ENCODE measurements at regions not wholly inside any gene's neighbourhood (a gene's known extent, or its start where the extent isn't known, plus 50 kb on each side); places are given as distances from the start of the nearest gene placed in this dataset.

DNA sequence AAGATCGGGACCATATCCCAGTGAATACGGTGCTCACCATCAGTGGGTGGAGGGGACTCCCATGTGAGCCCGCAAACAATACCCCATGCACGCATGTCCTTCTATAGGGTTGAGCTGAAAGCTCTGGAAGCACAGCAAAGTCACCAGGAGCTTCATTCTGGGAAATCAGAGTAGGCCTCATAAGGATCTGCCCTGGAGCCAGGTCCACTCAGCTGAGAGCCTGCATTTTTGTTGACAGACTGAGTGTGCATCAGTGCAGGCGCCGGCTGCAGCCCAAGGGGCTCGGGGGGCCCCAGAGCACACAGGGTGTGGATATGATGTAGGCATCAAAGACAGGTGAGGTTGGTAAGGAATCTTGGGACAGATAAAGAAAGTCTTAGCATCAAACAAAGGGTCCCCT lies 79.8 kb upstream of the CD93 start:
- H3K4me1 Mint-ChIP-seq (ENCODE audit: low read depth): no peaks in the 10 kb centered on the region

DNA sequence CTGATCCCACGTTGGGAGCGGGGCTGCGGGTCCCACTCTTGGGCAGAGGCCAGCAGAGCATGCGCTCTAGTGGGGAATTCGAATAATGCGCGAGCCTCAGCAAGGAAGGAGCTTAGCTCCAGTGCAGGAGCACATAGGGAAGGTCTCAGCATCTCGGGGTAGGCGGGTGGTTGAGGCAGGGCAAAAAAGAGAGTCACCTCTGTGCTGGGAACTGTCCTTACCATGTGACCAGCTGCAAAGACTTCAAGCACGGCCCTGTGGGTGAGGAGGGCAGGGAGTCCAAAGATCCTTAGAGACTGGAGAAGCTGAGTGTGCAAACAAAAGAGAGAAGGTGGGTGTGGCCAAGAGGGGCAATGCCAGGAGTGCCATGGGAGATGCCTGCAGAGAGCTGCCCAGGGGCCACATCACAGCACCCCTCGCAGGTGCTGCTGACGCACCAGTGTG lies 79.2 kb upstream of the CD93 start:
- no peaks in the 10 kb centered on the region for H3K27me3 Mint-ChIP-seq (ENCODE audit: low read depth)
- H3K27ac Mint-ChIP-seq (ENCODE audit: unreplicated experiment): no peak overlapping the region
- no peak for DNase-seq (ENCODE audit: low spot score)
- H3K4me3 Mint-ChIP-seq (ENCODE audit: unreplicated experiment): no peak overlapping the region
- TF ChIP-seq, protein P1, sequence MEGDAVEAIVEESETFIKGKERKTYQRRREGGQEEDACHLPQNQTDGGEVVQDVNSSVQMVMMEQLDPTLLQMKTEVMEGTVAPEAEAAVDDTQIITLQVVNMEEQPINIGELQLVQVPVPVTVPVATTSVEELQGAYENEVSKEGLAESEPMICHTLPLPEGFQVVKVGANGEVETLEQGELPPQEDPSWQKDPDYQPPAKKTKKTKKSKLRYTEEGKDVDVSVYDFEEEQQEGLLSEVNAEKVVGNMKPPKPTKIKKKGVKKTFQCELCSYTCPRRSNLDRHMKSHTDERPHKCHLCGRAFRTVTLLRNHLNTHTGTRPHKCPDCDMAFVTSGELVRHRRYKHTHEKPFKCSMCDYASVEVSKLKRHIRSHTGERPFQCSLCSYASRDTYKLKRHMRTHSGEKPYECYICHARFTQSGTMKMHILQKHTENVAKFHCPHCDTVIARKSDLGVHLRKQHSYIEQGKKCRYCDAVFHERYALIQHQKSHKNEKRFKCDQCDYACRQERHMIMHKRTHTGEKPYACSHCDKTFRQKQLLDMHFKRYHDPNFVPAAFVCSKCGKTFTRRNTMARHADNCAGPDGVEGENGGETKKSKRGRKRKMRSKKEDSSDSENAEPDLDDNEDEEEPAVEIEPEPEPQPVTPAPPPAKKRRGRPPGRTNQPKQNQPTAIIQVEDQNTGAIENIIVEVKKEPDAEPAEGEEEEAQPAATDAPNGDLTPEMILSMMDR (IDR thresholded peaks at IDR 0.05): peak; percentile 40
- H3K9me3 Mint-ChIP-seq (ENCODE audit: low read depth): no peaks in the 10 kb centered on the region
- peaks cover 3% of the 10 kb centered on the region for H3K4me1 Mint-ChIP-seq (ENCODE audit: low read depth)
- H3K36me3 Mint-ChIP-seq (ENCODE audit: low read depth): no peaks in the 10 kb centered on the region

More for the DNA sequence above, 79.8 kb upstream of the CD93 start:
- no peaks in the 10 kb centered on the region for H3K9me3 Mint-ChIP-seq (ENCODE audit: low read depth)
- no peak for DNase-seq (ENCODE audit: low spot score)
- H3K36me3 Mint-ChIP-seq (ENCODE audit: low read depth): no peaks in the 10 kb centered on the region
- H3K4me3 Mint-ChIP-seq (ENCODE audit: unreplicated experiment): no peak overlapping the region
- TF ChIP-seq, protein P1 (IDR thresholded peaks at IDR 0.05): no peak
- no peaks in the 10 kb centered on the region for H3K27me3 Mint-ChIP-seq (ENCODE audit: low read depth)
- H3K27ac Mint-ChIP-seq (ENCODE audit: unreplicated experiment): no peak overlapping the region

DNA sequence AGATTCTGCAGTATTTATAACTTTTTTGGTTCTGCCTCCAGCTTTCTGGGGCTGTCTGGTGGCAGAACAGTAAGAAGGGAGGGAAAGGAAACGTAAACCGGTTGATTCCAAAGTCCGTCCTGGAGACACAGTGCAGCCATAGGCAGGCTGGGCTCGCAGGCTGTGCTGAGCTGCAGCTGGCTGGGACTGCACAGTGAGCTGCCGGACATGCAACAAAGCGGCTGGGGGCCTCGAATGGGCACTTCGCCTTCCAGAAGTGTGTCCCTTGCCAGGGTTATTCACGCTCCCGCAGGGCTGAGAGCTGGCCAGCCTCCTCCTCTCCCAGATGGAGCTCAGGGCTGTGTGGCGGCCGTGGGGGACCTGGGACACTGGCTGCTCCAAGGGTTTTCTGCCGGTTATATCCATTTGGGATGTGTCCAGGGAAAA lies 78.1 kb upstream of the CD93 start:
- TF ChIP-seq, protein P1 (IDR thresholded peaks at IDR 0.05): no peak
- Mint-ChIP-seq H3K4me3 (ENCODE audit: unreplicated experiment) (no peak overlapping the region), H3K27me3 (ENCODE audit: low read depth) (no peaks in the 10 kb centered on the region), H3K27ac (ENCODE audit: unreplicated experiment) (no peak overlapping the region), H3K9me3 (ENCODE audit: low read depth) (no peaks in the 10 kb centered on the region), H3K4me1 (ENCODE audit: low read depth) (peaks cover 8% of the 10 kb centered on the region), H3K36me3 (ENCODE audit: low read depth) (no peaks in the 10 kb centered on the region)
- no peak for DNase-seq (ENCODE audit: low spot score)

DNA sequence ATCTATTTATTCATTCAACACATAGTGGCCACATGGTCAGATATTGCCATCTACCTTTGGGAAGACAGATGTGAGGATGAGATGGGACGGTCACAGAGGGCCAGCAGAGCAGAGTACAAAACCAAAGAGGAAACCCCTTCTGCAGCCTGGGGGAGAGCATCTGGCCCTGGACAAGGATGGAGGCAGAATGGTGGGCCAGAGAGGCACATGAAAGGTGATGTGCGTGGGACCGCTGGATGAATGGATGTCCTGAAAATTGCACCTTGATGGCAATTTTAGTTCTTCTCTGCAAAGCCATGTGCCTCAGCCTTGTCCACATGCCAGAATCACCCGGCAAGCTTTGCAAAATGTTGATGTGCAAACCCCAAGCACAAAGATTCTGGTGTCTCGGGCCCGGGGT lies 77.4 kb upstream of the CD93 start:
- no peak for DNase-seq (ENCODE audit: low spot score)
- H3K27me3 Mint-ChIP-seq (ENCODE audit: low read depth): no peaks in the 10 kb centered on the region

DNA sequence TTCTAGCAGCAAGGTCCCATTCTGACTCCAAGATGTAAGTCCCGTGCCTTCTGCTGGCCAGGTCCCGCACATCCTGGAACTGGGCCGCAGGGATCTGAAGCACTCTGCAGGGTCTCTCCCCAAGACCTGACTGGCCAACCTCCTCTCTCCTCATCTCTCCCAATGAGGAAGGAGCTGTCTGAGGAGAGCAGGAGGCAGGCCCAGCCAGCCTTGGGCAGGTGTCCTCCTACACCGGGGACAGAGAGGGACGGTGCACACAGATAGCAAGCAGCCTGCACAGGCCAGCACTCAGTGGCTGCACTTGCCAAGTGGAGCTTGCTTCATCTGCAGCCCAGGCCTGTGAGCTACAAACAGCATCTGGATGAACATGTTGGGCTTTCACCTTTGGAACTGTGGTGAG lies 76.8 kb upstream of the CD93 start:
- TF ChIP-seq, protein P1 (IDR thresholded peaks at IDR 0.05): no peak
- DNase-seq (ENCODE audit: low spot score): no peak

More for the DNA sequence above, 77.4 kb upstream of the CD93 start:
- Mint-ChIP-seq H3K4me1 (ENCODE audit: low read depth) (peaks cover 8% of the 10 kb centered on the region), H3K36me3 (ENCODE audit: low read depth) (no peaks in the 10 kb centered on the region), H3K4me3 (ENCODE audit: unreplicated experiment) (no peak overlapping the region), H3K27ac (ENCODE audit: unreplicated experiment) (no peak overlapping the region), H3K9me3 (ENCODE audit: low read depth) (no peaks in the 10 kb centered on the region)
- TF ChIP-seq, protein P1 (IDR thresholded peaks at IDR 0.05): no peak

More for the DNA sequence above, 76.8 kb upstream of the CD93 start:
- Mint-ChIP-seq H3K27me3 (ENCODE audit: low read depth) (no peaks in the 10 kb centered on the region), H3K4me3 (ENCODE audit: unreplicated experiment) (no peak overlapping the region), H3K9me3 (ENCODE audit: low read depth) (no peaks in the 10 kb centered on the region), H3K4me1 (ENCODE audit: low read depth) (peaks cover 8% of the 10 kb centered on the region), H3K36me3 (ENCODE audit: low read depth) (no peaks in the 10 kb centered on the region), H3K27ac (ENCODE audit: unreplicated experiment) (no peak overlapping the region)

Data from chondrocyte (in vitro differentiated cells).